ENCODE measurements at regions not wholly inside any gene's neighbourhood (a gene's known extent, or its start where the extent isn't known, plus 50 kb on each side); places are given as distances from the start of the nearest gene placed in this dataset.

- DNase-seq (ENCODE audit: low read depth): no peak
- H3K4me3 ChIP-seq (ENCODE audit: low read depth, low read length): no peak overlapping the region
- no peak for TF ChIP-seq CTCF (IDR thresholded peaks at IDR 0.05; ENCODE audit: insufficient read depth, low read depth, low read length)
Measured at GRCh38 chr4:45064741-45065140, 338.4 kb upstream of the GNPDA2 start.

DNA sequence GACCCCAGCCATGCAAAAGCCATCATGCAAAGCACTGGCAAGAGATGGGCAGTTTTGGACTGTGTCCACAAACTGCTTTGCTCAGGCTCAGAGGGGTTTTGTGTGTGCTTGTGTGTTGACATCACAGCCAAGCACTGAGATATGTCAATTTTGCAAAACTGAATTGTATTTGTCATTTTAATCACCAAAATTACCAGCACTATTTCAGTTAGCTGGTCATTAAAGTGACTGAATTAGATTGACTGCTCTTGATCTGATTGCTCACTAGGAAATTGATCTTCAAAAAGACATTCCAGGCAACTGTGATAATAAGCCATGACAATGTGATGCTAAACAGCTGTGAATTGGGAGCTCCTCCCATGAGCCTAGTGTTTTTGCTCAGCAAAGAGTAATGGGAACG, 337.3 kb upstream of the GNPDA2 start:
- no peak for TF ChIP-seq CTCF (IDR thresholded peaks at IDR 0.05; ENCODE audit: insufficient read depth, low read depth, low read length)
- no peak for DNase-seq (ENCODE audit: low read depth)
- H3K4me3 ChIP-seq (ENCODE audit: low read depth, low read length): no peak overlapping the region

GRCh38 chr4:45062935-45063545, 336.7 kb upstream of the GNPDA2 start:
- no peak for DNase-seq (ENCODE audit: low read depth)
- no peak for TF ChIP-seq CTCF (IDR thresholded peaks at IDR 0.05; ENCODE audit: insufficient read depth, low read depth, low read length)

DNA sequence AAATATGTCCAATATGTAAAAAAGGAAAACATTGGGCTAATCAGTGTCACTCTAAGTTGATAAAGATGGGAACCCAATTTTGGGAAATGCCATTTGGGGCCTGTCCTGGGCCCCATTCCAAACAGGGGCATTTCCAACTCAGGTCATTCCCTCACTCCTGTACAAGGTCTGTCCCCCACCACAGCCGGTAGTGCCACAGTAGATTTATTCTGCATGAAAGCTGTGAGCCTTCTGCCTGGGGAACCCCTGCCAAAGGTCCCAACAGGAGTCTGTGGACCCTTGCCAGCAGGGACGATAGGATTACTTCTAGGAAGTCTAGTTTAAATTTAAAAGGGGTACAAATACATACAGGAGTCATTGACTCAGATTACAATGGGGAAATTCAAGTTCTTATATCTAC, 317.6 kb upstream of the GNPDA2 start:
- no peak overlapping the region for H3K4me3 ChIP-seq (ENCODE audit: low read depth, low read length)
- no peak for TF ChIP-seq CTCF (IDR thresholded peaks at IDR 0.05; ENCODE audit: insufficient read depth, low read depth, low read length)
- DNase-seq (ENCODE audit: low read depth): no peak

More at GRCh38 chr4:45062935-45063545, 336.7 kb upstream of the GNPDA2 start:
- no peak overlapping the region for H3K4me3 ChIP-seq (ENCODE audit: low read depth, low read length)

DNA sequence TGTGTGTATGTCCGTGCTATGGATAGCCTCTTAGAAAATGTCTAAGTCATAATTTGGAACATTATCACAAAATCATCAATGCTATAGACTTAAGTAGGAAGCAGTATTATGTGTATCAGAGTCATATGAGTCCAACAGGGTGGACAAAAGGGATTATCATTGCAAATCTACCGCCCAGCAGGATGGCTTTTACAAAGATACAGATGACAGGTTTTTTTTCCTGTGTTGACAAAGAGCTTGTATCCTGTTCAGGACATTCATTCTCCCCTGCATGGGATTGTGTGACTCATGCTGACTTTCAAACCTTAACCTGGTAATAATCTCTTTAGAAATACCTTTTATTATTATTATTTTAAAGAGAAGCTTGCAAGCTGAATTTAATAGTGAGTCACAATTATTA, 310.3 kb upstream of the GNPDA2 start:
- no peak for DNase-seq (ENCODE audit: low read depth)
- no peak for TF ChIP-seq CTCF (IDR thresholded peaks at IDR 0.05; ENCODE audit: insufficient read depth, low read depth, low read length)
- no peak overlapping the region for H3K4me3 ChIP-seq (ENCODE audit: low read depth, low read length)

GRCh38 chr4:45033676-45034419, 307.5 kb upstream of the GNPDA2 start:
- TF ChIP-seq CTCF (IDR thresholded peaks at IDR 0.05; ENCODE audit: insufficient read depth, low read depth, low read length): no peak
- no peak overlapping the region for H3K4me3 ChIP-seq (ENCODE audit: low read depth, low read length)
- no peak for DNase-seq (ENCODE audit: low read depth)

Measured in fibroblast of villous mesenchyme (primary cell).